H1 (cell line): ENCODE measurements at regions not wholly inside any gene's neighbourhood (a gene's known extent, or its start where the extent isn't known, plus 50 kb on each side); places are given as distances from the start of the nearest gene placed in this dataset.

Experiments
- CTCF ChIA-PET: fragments of 300-600 bp; sonication (Branson Sonifier 250); formaldehyde crosslinking; loops from one replicate; lab custom pipeline; 2021; ENCODE audit not compliant: partially characterized antibody; lab: Charles Lee
- POLR2A ChIA-PET: fragments of 300-600 bp; sonication (Branson Sonifier 250); formaldehyde crosslinking; loops from one replicate; lab custom pipeline; 2021; ENCODE audit warnings: inconsistent platforms; ENCODE audit not compliant: partially characterized antibody; lab: Charles Lee
- DNase-seq, 2 experiments: peaks; one replicate each; pipeline versions ENCODE4 v3.0.0 to v3.0.0-alpha.2; 2010 to 2022; ENCODE audit warnings: low spot score in 2 of 2, low read depth in 1 of 2, mixed read lengths in 1 of 2
- FAIRE-seq: peaks from 2 replicates; lab custom pipeline; 2011; peaks lifted over from hg19 to GRCh38; lab: Jason Lieb, UNC
- H2AFZ ChIP-seq: 2 replicates; pipeline ENCODE4 v1.8.1; 2012; ENCODE audit warnings: low read length, inconsistent platforms
- H2AK5ac ChIP-seq: 2 replicates; pipeline ENCODE4 v1.6.1; 2013; ENCODE audit warnings: low read depth, low read length
- H2BK120ac ChIP-seq: replicated peaks from 2 replicates; pipeline ENCODE3; 2013; ENCODE audit warnings: low read depth, low read length, inconsistent platforms
- H2BK12ac ChIP-seq: 2 replicates; pipeline ENCODE4 v1.6.1; 2013; ENCODE audit warnings: low read depth, low read length
- H2BK15ac ChIP-seq: 2 replicates; pipeline ENCODE4 v1.6.1; 2013; ENCODE audit warnings: low read length
- H2BK20ac ChIP-seq: 2 replicates; pipeline ENCODE4 v1.6.1; 2013; ENCODE audit warnings: low read length
- H2BK5ac ChIP-seq: 2 replicates; pipeline ENCODE4 v1.6.1; 2013; ENCODE audit warnings: low read depth, low read length
- H3K14ac ChIP-seq: 2 replicates; pipeline ENCODE4 v1.6.1; 2013; ENCODE audit warnings: inconsistent platforms; ENCODE audit not compliant: insufficient read length
- H3K18ac ChIP-seq: 2 replicates; pipeline ENCODE4 v1.6.1; 2013; ENCODE audit warnings: low read length; ENCODE audit errors: extremely low read depth
- H3K23ac ChIP-seq: 2 replicates; pipeline ENCODE4 v1.6.1; 2013; ENCODE audit warnings: inconsistent platforms; ENCODE audit not compliant: insufficient read length
- H3K23me2 ChIP-seq: 2 replicates; pipeline ENCODE4 v1.6.1; 2013; ENCODE audit warnings: low read depth, low read length
- H3K27ac ChIP-seq: 2 replicates; pipeline ENCODE4 v1.6.1; 2011; ENCODE audit warnings: low read depth, low read length, inconsistent platforms
- H3K27me3 ChIP-seq, 4 experiments: replicated peaks in 1 of 4; 1 replicate in 1 of 4; 2 replicates in 3 of 4; pipeline versions ENCODE4 v1.6.1 to v1.8.1; 2011 to 2013; ENCODE audit warnings: low read length in 3 of 4, mild to moderate bottlenecking in 3 of 4, inconsistent platforms in 2 of 4, mixed read lengths in 2 of 4, moderate library complexity in 1 of 4; ENCODE audit not compliant: control insufficient read depth in 3 of 4, insufficient read depth in 3 of 4; ENCODE audit errors: extremely low read depth in 1 of 4
- H3K36me3 ChIP-seq, 4 experiments: 2 replicates each; pipeline versions ENCODE4 v1.6.1 to v1.8.1; 2011 to 2013; ENCODE audit warnings: mild to moderate bottlenecking in 4 of 4, low read length in 3 of 4, moderate library complexity in 2 of 4, control low read depth in 1 of 4, inconsistent platforms in 1 of 4; ENCODE audit not compliant: insufficient read depth in 4 of 4, control insufficient read depth in 2 of 4
- H3K4ac ChIP-seq: replicated peaks from 2 replicates; pipeline ENCODE3; 2013; ENCODE audit warnings: low read length, low read depth, mixed read lengths, inconsistent platforms; ENCODE audit not compliant: insufficient read length
- H3K4me1 ChIP-seq, 4 experiments: replicated peaks in 1 of 4; 1 replicate in 1 of 4; 2 replicates in 3 of 4; pipeline versions ENCODE4 v1.6.1 to v1.8.1; 2011 to 2013; ENCODE audit warnings: low read length in 3 of 4, inconsistent platforms in 2 of 4, mixed read lengths in 1 of 4; ENCODE audit not compliant: insufficient read depth in 4 of 4, control insufficient read depth in 3 of 4
- H3K4me2 ChIP-seq, 2 experiments: 2 replicates each; pipeline versions ENCODE4 v1.6.1 to v1.8.1; 2011 to 2013; ENCODE audit warnings: low read depth in 2 of 2, low read length in 2 of 2, control low read depth in 1 of 2, inconsistent platforms in 1 of 2, mild to moderate bottlenecking in 1 of 2; ENCODE audit not compliant: insufficient read depth in 1 of 2
- H3K4me3 ChIP-seq, 4 experiments: fragments of 200-600, 300-600 bp in 1 of 4; sonication (generic), shearing (Covaris generic), sonication (Bioruptor Twin) in 1 of 4; 2 replicates each; pipeline versions ENCODE4 v1.5.1 to v1.8.1; 2011 to 2016; ENCODE audit warnings: low read length in 4 of 4, low read depth in 3 of 4, control low read depth in 2 of 4, inconsistent platforms in 2 of 4, mild to moderate bottlenecking in 2 of 4, mixed read lengths in 1 of 4, moderate library complexity in 1 of 4; ENCODE audit not compliant: insufficient read depth in 2 of 4; ENCODE audit errors: extremely low read depth in 1 of 4
- H3K56ac ChIP-seq: replicated peaks from 2 replicates; pipeline ENCODE3; 2013; ENCODE audit warnings: low read depth, mild to moderate bottlenecking, mixed read lengths, low read length, inconsistent platforms; ENCODE audit not compliant: insufficient read length
- H3K79me1 ChIP-seq: 2 replicates; pipeline ENCODE4 v1.6.1; 2013; ENCODE audit warnings: low read depth, low read length, control low read depth
- H3K79me2 ChIP-seq, 2 experiments: 2 replicates each; pipeline versions ENCODE4 v1.6.1 to v1.8.1; 2012 to 2013; ENCODE audit warnings: low read length in 2 of 2, mild to moderate bottlenecking in 2 of 2, inconsistent platforms in 1 of 2; ENCODE audit not compliant: insufficient read depth in 2 of 2, control insufficient read depth in 1 of 2
- H3K9ac ChIP-seq, 4 experiments: replicated peaks in 1 of 4; 1 replicate in 1 of 4; 2 replicates in 3 of 4; pipeline versions ENCODE4 v1.6.1 to v1.8.1; 2011 to 2013; ENCODE audit warnings: low read depth in 3 of 4, low read length in 3 of 4, control low read depth in 2 of 4, mild to moderate bottlenecking in 2 of 4, moderate library complexity in 2 of 4, inconsistent platforms in 1 of 4; ENCODE audit errors: extremely low read depth in 1 of 4
- H3K9me3 ChIP-seq, 2 experiments: 2 replicates each; pipeline versions ENCODE4 v1.6.1 to v1.8.1; 2012 to 2013; ENCODE audit warnings: mild to moderate bottlenecking in 2 of 2, moderate library complexity in 2 of 2, control low read depth in 1 of 2, inconsistent platforms in 1 of 2, low read depth in 1 of 2, low read length in 1 of 2, mixed read lengths in 1 of 2; ENCODE audit not compliant: insufficient read depth in 2 of 2
- H4K20me1 ChIP-seq, 2 experiments: replicated peaks in 1 of 2; 2 replicates each; pipeline versions ENCODE3 to v1.8.1; 2011 to 2013; ENCODE audit warnings: inconsistent platforms in 2 of 2, low read length in 2 of 2, mild to moderate bottlenecking in 1 of 2; ENCODE audit not compliant: insufficient read depth in 2 of 2, control insufficient read depth in 1 of 2
- H4K5ac ChIP-seq: 2 replicates; pipeline ENCODE4 v1.6.1; 2013; ENCODE audit warnings: low read length, low read depth, mixed read lengths, inconsistent platforms; ENCODE audit not compliant: insufficient read length
- H4K8ac ChIP-seq: 2 replicates; pipeline ENCODE4 v1.8.0; 2013; ENCODE audit warnings: mild to moderate bottlenecking, moderate library complexity, low read length, inconsistent platforms; ENCODE audit not compliant: insufficient read depth; ENCODE audit errors: extremely low read depth
- H4K91ac ChIP-seq: replicated peaks from 2 replicates; pipeline ENCODE3; 2013; ENCODE audit warnings: low read length, mixed read lengths, inconsistent platforms; ENCODE audit not compliant: insufficient read length
- CHD1 ChIP-seq: IDR thresholded peaks from 2 replicates; pipeline ENCODE4 v1.6.1; 2012; ENCODE audit warnings: low read depth, low read length, improper control_type of control experiment
- RFX5 ChIP-seq: IDR thresholded peaks from 2 replicates; pipeline ENCODE4 v1.6.1; 2011; ENCODE audit warnings: low read depth, low read length, improper control_type of control experiment, borderline replicate concordance
- SP2 ChIP-seq: IDR thresholded peaks from 2 replicates; pipeline ENCODE4 v1.6.1; 2012; ENCODE audit warnings: mild to moderate bottlenecking, low read length, inconsistent platforms
- TEAD4 ChIP-seq: IDR thresholded peaks from 2 replicates; pipeline ENCODE4 v1.6.1; 2012; ENCODE audit warnings: low read depth, low read length, inconsistent platforms, mixed read lengths
- WGBS, 2 experiments: shearing (Covaris generic) in 1 of 2; methylation state at CpG; one replicate each; pipeline versions ENCODE4 v1.1.6 to v1.1.7; 2013 to 2015; ENCODE audit warnings: low lambda C conversion rate in 2 of 2, mixed read lengths in 2 of 2, inconsistent platforms in 1 of 2, low coverage in 1 of 2, missing lambda C conversion rate in 1 of 2; ENCODE audit not compliant: insufficient replicate concordance in 2 of 2, insufficient coverage in 1 of 2, insufficient read length in 1 of 2; ENCODE audit errors: extremely low coverage in 1 of 2, missing lambda C conversion rate in 1 of 2; 5-methylcytosine and 5-hydroxymethylcytosine counted together

- CTCF ChIA-PET, result no interaction called here
- POLR2A ChIA-PET, result no interaction called here
- Histone ChIP-seq H3K4me2 (no peak overlapping the region), H3K79me2 (no peaks in the 10 kb centered on the region), H3K36me3 (no peaks in the 10 kb centered on the region), H4K5ac (no peak overlapping the region), H3K27ac (no peak overlapping the region), H2BK15ac (no peak overlapping the region), H3K9ac (no peak overlapping the region), H3K27me3 (no peaks in the 10 kb centered on the region), H2BK5ac (no peak overlapping the region), H3K23ac (no peak overlapping the region), H3K79me1 (no peaks in the 10 kb centered on the region), H4K91ac (no peak overlapping the region), H4K20me1 (no peaks in the 10 kb centered on the region), H3K14ac (no peak overlapping the region), H3K9me3 (no peaks in the 10 kb centered on the region), H3K18ac (no peak overlapping the region), H2BK12ac (no peak overlapping the region), H3K4me3 (no peak overlapping the region), H3K4ac (no peak overlapping the region), H4K8ac (no peak overlapping the region), H3K56ac (no peak overlapping the region), H2BK120ac (no peak overlapping the region), H3K4me1 (no peaks in the 10 kb centered on the region), H3K23me2 (no peaks in the 10 kb centered on the region), H2AFZ (no peak overlapping the region), H2BK20ac (no peak overlapping the region), H2AK5ac (no peak overlapping the region)
- 92% methylated on average over 1 of the region's 1 CpG; no CpG with 5 or more reads in 1 of the 2 experiments for WGBS, 2 experiments
- TF ChIP-seq CHD1 (no peak), RFX5 (no peak), TEAD4 (no peak), SP2 (no peak)
- DNase-seq (no peak), FAIRE-seq (no peak)
Observed at GRCh38 chr6:51167468-51167867, 348.8 kb downstream of the TFAP2B start.
